Ishikawa (cell line): ENCODE measurements at regions not wholly inside any gene's neighbourhood (a gene's known extent, or its start where the extent isn't known, plus 50 kb on each side); places are given as distances from the start of the nearest gene placed in this dataset.

Experiments used
- CEBPB ChIP-seq: IDR thresholded peaks from 2 replicates; pipeline ENCODE4 v1.6.1; 2012
- FOXM1 ChIP-seq: IDR thresholded peaks from 2 replicates; pipeline ENCODE4 v1.6.1; 2012; ENCODE audit warnings: low read depth, borderline replicate concordance
- NFIC ChIP-seq: IDR thresholded peaks from 2 replicates; pipeline ENCODE4 v1.6.1; 2012

- TF ChIP-seq FOXM1: no peak
- TF ChIP-seq CEBPB: no peak
- no peak for TF ChIP-seq NFIC
Measured at GRCh38 chr2:51846018-51846417, 814.1 kb upstream of the NRXN1 start.
